ENCODE measurements at regions not wholly inside any gene's neighbourhood (a gene's known extent, or its start where the extent isn't known, plus 50 kb on each side); places are given as distances from the start of the nearest gene placed in this dataset.

DNA sequence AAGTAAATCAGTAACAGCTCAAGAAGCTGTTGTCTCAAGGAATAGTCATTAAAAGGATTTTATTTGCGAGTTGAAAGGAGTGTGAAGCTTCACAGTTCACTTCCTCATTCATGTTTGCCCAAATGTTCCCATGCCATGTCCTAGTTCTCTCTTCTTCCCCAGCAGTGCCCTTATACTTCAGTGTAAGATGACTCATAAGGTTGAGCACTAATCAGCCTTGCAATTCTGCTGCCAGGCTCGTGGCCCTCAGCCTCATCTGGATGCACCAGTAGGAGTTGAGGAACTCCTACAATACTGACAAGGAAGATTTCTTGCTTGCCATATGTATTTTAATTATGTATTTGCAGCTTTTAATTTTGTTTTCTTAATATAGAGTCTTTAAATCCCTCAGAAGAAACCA, 1980.4 kb downstream of the SUCLG1 start:
- Mint-ChIP-seq H3K36me3 (ENCODE audit: low read depth) (no peaks in the 10 kb centered on the region), H3K9me3 (peaks cover 10% of the 10 kb centered on the region), H3K4me3 (no peak overlapping the region), H3K4me1 (ENCODE audit: low read depth) (no peaks in the 10 kb centered on the region), H3K27me3 (no peaks in the 10 kb centered on the region), H3K27ac (no peak overlapping the region)
- no peaks in the 10 kb centered on the region for H3K4me1 ChIP-seq (ENCODE audit: insufficient read depth, low read length)
- H3K9me3 ChIP-seq (ENCODE audit: control insufficient read depth in 1 of 2, insufficient read depth in 1 of 2, low read length in 2 of 2), result peaks cover 0 to 3% of the 10 kb centered on the region in 2 experiments
- no peaks in the 10 kb centered on the region for H3K36me3 ChIP-seq (ENCODE audit: insufficient read depth, low read length)
- POLR2A ChIA-PET, result no interaction called here
- intact Hi-C loops (cut with DNase I, micrococcal nuclease), result no loop called here
- H3K27me3 ChIP-seq (ENCODE audit: control insufficient read depth in 1 of 2, insufficient read depth in 2 of 2, low read length in 2 of 2), result no peaks in the 10 kb centered on the region
- no peak overlapping the region for H3K27ac ChIP-seq (ENCODE audit: low read depth in 1 of 2, low read length in 2 of 2)
- TF ChIP-seq, protein P1, sequence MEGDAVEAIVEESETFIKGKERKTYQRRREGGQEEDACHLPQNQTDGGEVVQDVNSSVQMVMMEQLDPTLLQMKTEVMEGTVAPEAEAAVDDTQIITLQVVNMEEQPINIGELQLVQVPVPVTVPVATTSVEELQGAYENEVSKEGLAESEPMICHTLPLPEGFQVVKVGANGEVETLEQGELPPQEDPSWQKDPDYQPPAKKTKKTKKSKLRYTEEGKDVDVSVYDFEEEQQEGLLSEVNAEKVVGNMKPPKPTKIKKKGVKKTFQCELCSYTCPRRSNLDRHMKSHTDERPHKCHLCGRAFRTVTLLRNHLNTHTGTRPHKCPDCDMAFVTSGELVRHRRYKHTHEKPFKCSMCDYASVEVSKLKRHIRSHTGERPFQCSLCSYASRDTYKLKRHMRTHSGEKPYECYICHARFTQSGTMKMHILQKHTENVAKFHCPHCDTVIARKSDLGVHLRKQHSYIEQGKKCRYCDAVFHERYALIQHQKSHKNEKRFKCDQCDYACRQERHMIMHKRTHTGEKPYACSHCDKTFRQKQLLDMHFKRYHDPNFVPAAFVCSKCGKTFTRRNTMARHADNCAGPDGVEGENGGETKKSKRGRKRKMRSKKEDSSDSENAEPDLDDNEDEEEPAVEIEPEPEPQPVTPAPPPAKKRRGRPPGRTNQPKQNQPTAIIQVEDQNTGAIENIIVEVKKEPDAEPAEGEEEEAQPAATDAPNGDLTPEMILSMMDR (IDR thresholded peaks at IDR 0.05), result no peak
- ATAC-seq (ENCODE audit: poor library complexity) (no peak), DNase-seq (no peak)
- no peak overlapping the region for H3K4me3 ChIP-seq (ENCODE audit: low read length)
- CTCF ChIA-PET, result no interaction called here

DNA sequence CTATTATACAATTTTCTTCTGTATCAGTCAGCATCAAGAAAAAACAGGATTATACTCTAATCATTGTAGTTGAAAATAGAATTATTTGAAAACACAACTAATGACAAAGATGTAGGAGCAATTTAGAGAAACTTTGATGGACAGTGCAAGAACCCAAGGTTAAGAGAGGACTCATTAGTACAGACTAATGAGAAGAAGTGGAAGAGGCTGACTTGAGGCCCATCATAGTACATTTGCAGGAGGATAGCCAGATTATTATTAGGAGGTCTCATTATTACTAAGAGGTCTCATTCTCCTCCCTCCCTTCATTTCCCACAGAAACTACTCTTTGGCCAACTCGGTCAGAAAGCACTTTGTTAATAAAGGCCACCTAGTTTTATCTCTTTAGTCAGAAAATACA, 1983.0 kb downstream of the SUCLG1 start:
- no peak overlapping the region for H3K4me3 ChIP-seq (ENCODE audit: low read length)
- no peaks in the 10 kb centered on the region for H3K27me3 ChIP-seq (ENCODE audit: control insufficient read depth in 1 of 2, insufficient read depth in 2 of 2, low read length in 2 of 2)
- H3K36me3 Mint-ChIP-seq (ENCODE audit: low read depth), result no peaks in the 10 kb centered on the region
- POLR2A ChIA-PET, result no interaction called here
- no peak overlapping the region for H3K27ac ChIP-seq (ENCODE audit: low read depth in 1 of 2, low read length in 2 of 2)
- H3K4me1 Mint-ChIP-seq (ENCODE audit: low read depth), result no peaks in the 10 kb centered on the region
- DNase-seq (no peak), ATAC-seq (ENCODE audit: poor library complexity) (no peak)
- H3K27me3 Mint-ChIP-seq, result no peaks in the 10 kb centered on the region
- H3K9me3 Mint-ChIP-seq, result peaks cover 12% of the 10 kb centered on the region
- H3K27ac Mint-ChIP-seq, result no peak overlapping the region
- peaks cover 0 to 5% of the 10 kb centered on the region in 2 experiments for H3K9me3 ChIP-seq (ENCODE audit: control insufficient read depth in 1 of 2, insufficient read depth in 1 of 2, low read length in 2 of 2)
- no peak overlapping the region for H3K4me3 Mint-ChIP-seq
- no peaks in the 10 kb centered on the region for H3K4me1 ChIP-seq (ENCODE audit: insufficient read depth, low read length)
- intact Hi-C loops (cut with DNase I, micrococcal nuclease), result no loop called here
- TF ChIP-seq, protein P1 (IDR thresholded peaks at IDR 0.05), result no peak
- no peaks in the 10 kb centered on the region for H3K36me3 ChIP-seq (ENCODE audit: insufficient read depth, low read length)
- CTCF ChIA-PET, result no interaction called here

DNA sequence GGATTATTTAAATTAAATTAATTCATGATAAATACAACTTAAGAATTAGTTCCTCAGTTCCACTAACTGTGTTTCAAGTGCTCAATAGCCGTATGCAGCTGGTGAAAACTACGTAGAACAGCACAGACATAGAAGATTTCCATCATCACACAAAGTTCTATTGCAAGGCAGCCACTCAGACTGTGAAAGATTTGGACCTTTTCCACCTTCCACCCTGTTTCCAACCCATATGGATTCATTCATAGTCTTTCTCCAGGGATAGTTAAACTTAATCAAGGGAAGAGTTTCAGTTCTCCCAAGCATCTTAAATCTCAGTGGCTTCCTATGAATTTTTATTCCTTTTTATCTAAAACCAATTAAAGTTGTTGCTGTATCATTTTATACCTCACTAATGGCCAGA, 2030.8 kb downstream of the SUCLG1 start:
- Histone ChIP-seq H3K27me3 (ENCODE audit: control insufficient read depth in 1 of 2, insufficient read depth in 2 of 2, low read length in 2 of 2) (no peaks in the 10 kb centered on the region), H3K4me1 (ENCODE audit: insufficient read depth, low read length) (no peaks in the 10 kb centered on the region), H3K27ac (ENCODE audit: low read depth in 1 of 2, low read length in 2 of 2) (no peak overlapping the region), H3K36me3 (ENCODE audit: insufficient read depth, low read length) (no peaks in the 10 kb centered on the region), H3K9me3 (ENCODE audit: control insufficient read depth in 1 of 2, insufficient read depth in 1 of 2, low read length in 2 of 2) (peaks cover 0 to 3% of the 10 kb centered on the region in 2 experiments), H3K4me3 (ENCODE audit: low read length) (no peak overlapping the region)
- TF ChIP-seq, protein P1 (IDR thresholded peaks at IDR 0.05), result no peak
- H3K27me3 Mint-ChIP-seq, result no peaks in the 10 kb centered on the region
- ATAC-seq (ENCODE audit: poor library complexity), result no peak
- POLR2A ChIA-PET, result no interaction called here
- H3K9me3 Mint-ChIP-seq, result peaks cover 8% of the 10 kb centered on the region
- no peaks in the 10 kb centered on the region for H3K4me1 Mint-ChIP-seq (ENCODE audit: low read depth)
- H3K4me3 Mint-ChIP-seq, result no peak overlapping the region
- H3K36me3 Mint-ChIP-seq (ENCODE audit: low read depth), result no peaks in the 10 kb centered on the region
- intact Hi-C loops (cut with DNase I, micrococcal nuclease), result no loop called here
- CTCF ChIA-PET, result no interaction called here
- no peak overlapping the region for H3K27ac Mint-ChIP-seq
- DNase-seq, result no peak
